GM12878 (cell line): ENCODE measurements at regions not wholly inside any gene's neighbourhood (a gene's known extent, or its start where the extent isn't known, plus 50 kb on each side); places are given as distances from the start of the nearest gene placed in this dataset.
A peak's percentile ranks its signal among the peaks of the same experiment; 100 is the strongest.

Experiments
- ATAC-seq: fragments of 200-7000 bp; cut with Tn5 transposase; 3 replicates; pipeline ENCODE4 v1.9.1; 2020; ENCODE audit warnings: mild to moderate bottlenecking, moderate library complexity
- BruUV-seq: library from RNA; stranded (reverse); fragments of 400-500 nt; replicated peaks from 2 replicates; lab custom pipeline; 2021; lab: Mats Ljungman, UMichigan
- CTCF ChIA-PET: fragments of 300-600 bp; sonication (Branson Sonifier 250); formaldehyde crosslinking; extraction: SDS; loops from one replicate; lab custom pipeline; 2021; ENCODE audit warnings: inconsistent platforms; lab: Yijun Ruan, JAX
- POLR2A ChIA-PET: fragments of 350-600 bp; formaldehyde crosslinking; extraction: SDS; loops from one replicate; lab custom pipeline; 2021; ENCODE audit warnings: inconsistent platforms; lab: Charles Lee
- RAD21 ChIA-PET: fragments of 300-600 bp; sonication (Branson Sonifier 250); formaldehyde crosslinking; loops from one replicate; lab custom pipeline; 2023; ENCODE audit warnings: antibody characterized with exemption; ENCODE audit not compliant: unreplicated experiment; lab: Charles Lee
- SMC1A ChIA-PET: fragments of 300-600 bp; sonication (Branson Sonifier 250); formaldehyde crosslinking; loops from one replicate; lab custom pipeline; 2023; ENCODE audit not compliant: unreplicated experiment, uncharacterized antibody; lab: Charles Lee
- DNase-seq: peaks from one replicate; pipeline ENCODE4 v3.0.0-alpha.2; 2011; ENCODE audit warnings: low read depth, low spot score
- FAIRE-seq: peaks from 3 replicates; lab custom pipeline; 2011; peaks lifted over from hg19 to GRCh38; lab: Jason Lieb, UNC
- H2AFZ ChIP-seq: 2 replicates; pipeline ENCODE4 v1.6.0; 2011; ENCODE audit warnings: low read depth, low read length, control low read depth; ENCODE audit not compliant: control insufficient read depth
- H3K27ac ChIP-seq: 2 replicates; pipeline ENCODE4 v1.5.1; 2011; ENCODE audit warnings: control low read depth; ENCODE audit not compliant: control insufficient read depth, insufficient read depth
- H3K27me3 ChIP-seq, 2 experiments: replicated peaks in 1 of 2; 2 replicates each; pipeline versions ENCODE4 v1.6.0 to v1.6.1; 2011; ENCODE audit warnings: low read length in 1 of 2; ENCODE audit not compliant: control insufficient read depth in 2 of 2, insufficient read depth in 2 of 2
- H3K36me3 ChIP-seq, 2 experiments: 2 replicates each; pipeline ENCODE4 v1.5.1; 2011; ENCODE audit warnings: low read length in 1 of 2; ENCODE audit not compliant: control insufficient read depth in 2 of 2, insufficient read depth in 2 of 2
- H3K4me1 ChIP-seq: 2 replicates; pipeline ENCODE4 v1.6.1; 2011; ENCODE audit warnings: mild to moderate bottlenecking, low read length, moderate library complexity, mixed read lengths; ENCODE audit not compliant: control insufficient read depth, insufficient read depth
- H3K4me2 ChIP-seq: 2 replicates; pipeline ENCODE4 v1.6.0; 2011; ENCODE audit warnings: control low read depth; ENCODE audit not compliant: control insufficient read depth, insufficient read depth
- H3K4me3 ChIP-seq: fragments of 200-600 bp; sonication (generic); 2 replicates; pipeline ENCODE4 v1.5.1; 2016
- H3K79me2 ChIP-seq: 2 replicates; pipeline ENCODE4 v1.6.0; 2011; ENCODE audit warnings: low read length; ENCODE audit not compliant: control insufficient read depth, insufficient read depth
- H3K9ac ChIP-seq: 2 replicates; pipeline ENCODE4 v1.8.0; 2011; ENCODE audit warnings: low read length, control low read depth, mixed read lengths; ENCODE audit not compliant: control insufficient read depth, insufficient read depth
- H3K9me3 ChIP-seq: replicated peaks from 3 replicates; pipeline ENCODE4 v1.5.1; 2011; ENCODE audit warnings: mild to moderate bottlenecking, low read length; ENCODE audit not compliant: control insufficient read depth, insufficient read depth
- H4K20me1 ChIP-seq: 2 replicates; pipeline ENCODE4 v1.6.0; 2011; ENCODE audit not compliant: control insufficient read depth, insufficient read depth
- BMI1 ChIP-seq: fragments of 450-650 bp; IDR thresholded peaks from 2 replicates; pipeline ENCODE4 v1.6.1; 2016; ENCODE audit warnings: mild to moderate bottlenecking, moderate library complexity, borderline replicate concordance
- CREB1 ChIP-seq: IDR thresholded peaks from 2 replicates; pipeline ENCODE4 v1.6.1; 2012; ENCODE audit warnings: low read depth, mild to moderate bottlenecking, inconsistent platforms
- FOXM1 ChIP-seq: IDR thresholded peaks from 2 replicates; pipeline ENCODE4 v1.6.1; 2012; ENCODE audit warnings: low read depth, mild to moderate bottlenecking, inconsistent platforms, low read length, moderate library complexity
- MTA3 ChIP-seq: IDR thresholded peaks from 2 replicates; pipeline ENCODE4 v1.6.1; 2012; ENCODE audit warnings: low read length, inconsistent platforms, borderline replicate concordance
- NBN ChIP-seq: fragments of 450-650 bp; IDR thresholded peaks from 2 replicates; pipeline ENCODE4 v1.6.1; 2016
- NKRF ChIP-seq: fragments of 450-650 bp; conservative IDR thresholded peaks from 2 replicates; pipeline ENCODE4 v1.6.1; 2017; ENCODE audit warnings: mild to moderate bottlenecking, moderate library complexity
- NRF1 ChIP-seq: conservative IDR thresholded peaks from 2 replicates; pipeline ENCODE4 v1.6.1; 2011; ENCODE audit warnings: mild to moderate bottlenecking, low read depth, low read length, improper control_type of control experiment
- PAX8 ChIP-seq: fragments of 450-650 bp; IDR thresholded peaks from 2 replicates; pipeline ENCODE4 v1.6.1; 2017; ENCODE audit warnings: mild to moderate bottlenecking, moderate library complexity
- PKNOX1 ChIP-seq: fragments of 450-650 bp; IDR thresholded peaks from 2 replicates; pipeline ENCODE4 v1.6.1; 2016; ENCODE audit warnings: mild to moderate bottlenecking
- WGBS: methylation state at CpG from one replicate; pipeline ENCODE4 v1.1.6; 2016; ENCODE audit warnings: low lambda C conversion rate; ENCODE audit not compliant: insufficient replicate concordance, insufficient coverage; ENCODE audit errors: missing lambda C conversion rate; 5-methylcytosine and 5-hydroxymethylcytosine counted together
- in situ Hi-C: fragments of 300-500 bp; cut with MboI; formaldehyde crosslinking; loops from 9 replicates; pipeline ENCODE4 v1.14.3; 2018; ENCODE audit warnings: mixed read lengths
- intact Hi-C: fragments of 100-400 bp; cut with micrococcal nuclease; formaldehyde crosslinking; loops from one replicate; pipeline ENCODE4 v1.14.2; 2022; ENCODE audit not compliant: unreplicated experiment

GRCh38 chr9:23005156-23005555, 558.5 kb downstream of the DMRTA1 start:
- Histone ChIP-seq H3K27ac (no peak overlapping the region), H3K4me2 (no peak overlapping the region), H2AFZ (no peak overlapping the region), H3K27me3 (no peaks in the 10 kb centered on the region), H3K9me3 (no peaks in the 10 kb centered on the region), H3K36me3 (no peaks in the 10 kb centered on the region), H3K9ac (no peak overlapping the region), H3K79me2 (no peaks in the 10 kb centered on the region), H3K4me1 (no peaks in the 10 kb centered on the region), H3K4me3 (no peak overlapping the region), H4K20me1 (no peaks in the 10 kb centered on the region)
- no peak for ATAC-seq
- RAD21 ChIA-PET = interaction anchor here (0.9 kb wide), 1 partner anchor 75 kb away, joined by 3 read pairs; no protein-coding TSS in a partner anchor
- POLR2A ChIA-PET = no interaction called here
- intact Hi-C loops (no loop called here), in situ Hi-C loops (no loop called here)
- SMC1A ChIA-PET = interaction anchor here (0.7 to 1.7 kb wide), 7 partner anchors 10 to 414 kb away, joined by 3 to 6 read pairs (median 3); no protein-coding TSS in a partner anchor
- TF ChIP-seq CREB1 (no peak), BMI1 (0 out of 2 replicates have a peak, but pooled peaks have one; percentile 38)
- CTCF ChIA-PET = interaction anchor here (0.7 to 1.1 kb wide), 3 partner anchors 19 to 141 kb away, joined by 3 read pairs; no protein-coding TSS in a partner anchor
- DNase-seq = no peak
- no TSS peak for BruUV-seq
- no peak for FAIRE-seq
- WGBS = 34% methylated on average over 5 of the region's 5 CpGs

GRCh38 chr9:23006127-23006526, 559.5 kb downstream of the DMRTA1 start:
- intact Hi-C loops (no loop called here), in situ Hi-C loops (no loop called here)
- Histone ChIP-seq H3K4me2 (no peak overlapping the region), H2AFZ (no peak overlapping the region), H3K27ac (no peak overlapping the region), H3K9me3 (no peaks in the 10 kb centered on the region), H3K36me3 (no peaks in the 10 kb centered on the region), H3K9ac (no peak overlapping the region), H3K79me2 (no peaks in the 10 kb centered on the region), H3K4me1 (no peaks in the 10 kb centered on the region), H3K4me3 (no peak overlapping the region), H3K27me3 (no peaks in the 10 kb centered on the region), H4K20me1 (no peaks in the 10 kb centered on the region)
- FAIRE-seq = no peak
- no peak for TF ChIP-seq PAX8
- no peak for TF ChIP-seq NRF1
- no peak for TF ChIP-seq FOXM1
- TF ChIP-seq NKRF = no peak
- no peak for TF ChIP-seq MTA3
- TF ChIP-seq PKNOX1 = no peak
- no peak for TF ChIP-seq NBN
- WGBS = 10% methylated on average over 1 of the region's 1 CpG
- no peak for DNase-seq
- BruUV-seq = no TSS peak
- no peak for ATAC-seq
- CTCF ChIA-PET = interaction anchor here (0.6 to 1.2 kb wide), 2 partner anchors 10 to 13 kb away, joined by 3 read pairs; no protein-coding TSS in a partner anchor
- RAD21 ChIA-PET = no interaction called here
- SMC1A ChIA-PET = interaction anchor here (0.8 to 1.7 kb wide), 4 partner anchors 11 to 113 kb away, joined by 3 to 6 read pairs (median 3); no protein-coding TSS in a partner anchor
- POLR2A ChIA-PET = no interaction called here
